HG03354 (cell line): ENCODE measurements at regions not wholly inside any gene's neighbourhood (a gene's known extent, or its start where the extent isn't known, plus 50 kb on each side); places are given as distances from the start of the nearest gene placed in this dataset.

ENCODE experiments used
- ATAC-seq: cut with Tn5 transposase; IDR thresholded peaks from one replicate; pipeline ENCODE4 v1.9.1; 2021; ENCODE audit warnings: mild to moderate bottlenecking; ENCODE audit not compliant: unreplicated experiment, poor library complexity, severe bottlenecking

- ATAC-seq = peak; percentile 53
Measured at GRCh38 chr1:83692524-83693381, 306.2 kb downstream of the TTLL7 start.

GRCh38 chr1:83691953-83692500, 306.9 kb downstream of the TTLL7 start:
- ATAC-seq = peak; percentile 5

GRCh38 chr1:83689921-83690868, 308.7 kb downstream of the TTLL7 start:
- no peak for ATAC-seq

- no peak for ATAC-seq
Measured at GRCh38 chr1:83682132-83682531, 316.8 kb downstream of the TTLL7 start.

- no peak for ATAC-seq
Measured at GRCh38 chr1:83676106-83676505, 322.8 kb downstream of the TTLL7 start.

GRCh38 chr1:83673312-83673711, 325.6 kb downstream of the TTLL7 start:
- no peak for ATAC-seq

- ATAC-seq = no peak
Measured at GRCh38 chr1:83671586-83671985, 327.3 kb downstream of the TTLL7 start.

GRCh38 chr1:83670909-83671565, 327.9 kb downstream of the TTLL7 start:
- ATAC-seq = no peak

- no peak for ATAC-seq
Measured at GRCh38 chr1:83641796-83642443, 357.0 kb downstream of the TTLL7 start.

GRCh38 chr1:83641206-83641658, 357.7 kb downstream of the TTLL7 start:
- no peak for ATAC-seq

GRCh38 chr1:83639785-83640184, 359.1 kb downstream of the TTLL7 start:
- no peak for ATAC-seq

GRCh38 chr1:83637586-83637985, 361.3 kb downstream of the TTLL7 start:
- ATAC-seq = no peak

- ATAC-seq = no peak
Measured at GRCh38 chr1:83637009-83637408, 361.9 kb downstream of the TTLL7 start.

GRCh38 chr1:83632906-83633305, 366.0 kb downstream of the TTLL7 start:
- no peak for ATAC-seq

- ATAC-seq = no peak
Measured at GRCh38 chr1:83631851-83632250, 367.1 kb downstream of the TTLL7 start.

- no peak for ATAC-seq
Measured at GRCh38 chr1:83627045-83627444, 371.9 kb downstream of the TTLL7 start.

GRCh38 chr1:83626603-83627002, 372.3 kb downstream of the TTLL7 start:
- ATAC-seq = peak; percentile 58

GRCh38 chr1:83625646-83626045, 373.3 kb downstream of the TTLL7 start:
- no peak for ATAC-seq

- no peak for ATAC-seq
Measured at GRCh38 chr1:83620016-83620415, 378.9 kb downstream of the TTLL7 start.
